Activated CD4-positive, alpha-beta T cell treated with anti-CD3 and anti-CD28 coated beads, Interleukin-2, amount 50 U/mL, for 4 hours (primary cell): ENCODE measurements at regions not wholly inside any gene's neighbourhood (a gene's known extent, or its start where the extent isn't known, plus 50 kb on each side); places are given as distances from the start of the nearest gene placed in this dataset.
"Not testable (repeated sequence)": the region's sequence is repeated elsewhere in the genome, so short reads cannot be mapped to it uniquely, and the experiment has no call there.

Source experiments
- DNase-seq, 2 experiments: peaks; one replicate each; pipeline ENCODE4 v3.0.0-alpha.2; 2020

GRCh38 chr6:144939921-144940320, 654.8 kb downstream of the UTRN start:
- DNase-seq: no peak

- no peak for DNase-seq
Measured at GRCh38 chr6:144944106-144944505, 659.0 kb downstream of the UTRN start.

DNA sequence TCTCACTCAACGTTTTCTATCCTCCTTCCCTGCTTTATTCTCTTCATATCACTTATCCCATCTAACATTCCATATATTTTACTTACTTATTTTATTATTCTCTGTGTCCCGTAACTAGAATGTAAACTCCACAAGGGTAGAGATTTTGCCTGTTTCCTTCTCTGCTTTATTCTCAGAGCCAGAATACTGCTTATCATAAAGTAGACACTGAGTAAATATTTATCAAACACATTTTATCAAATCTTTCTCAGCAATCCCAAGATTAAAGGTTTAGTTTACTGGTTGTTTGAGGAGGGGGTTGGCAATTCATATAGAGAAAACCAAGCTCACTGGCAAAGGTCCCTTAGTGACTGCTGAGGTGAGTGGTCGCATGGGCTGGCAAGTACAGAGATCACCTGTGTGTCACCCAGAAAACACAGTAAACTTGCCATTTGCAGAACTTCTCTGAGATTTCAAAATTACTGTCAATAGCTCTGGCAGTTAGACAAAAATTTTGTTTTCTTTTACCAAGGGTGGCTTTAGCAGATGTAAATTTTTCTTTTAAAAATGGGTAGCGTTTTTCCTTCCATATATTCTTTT, 662.4 kb downstream of the UTRN start:
- no peak for DNase-seq

DNA sequence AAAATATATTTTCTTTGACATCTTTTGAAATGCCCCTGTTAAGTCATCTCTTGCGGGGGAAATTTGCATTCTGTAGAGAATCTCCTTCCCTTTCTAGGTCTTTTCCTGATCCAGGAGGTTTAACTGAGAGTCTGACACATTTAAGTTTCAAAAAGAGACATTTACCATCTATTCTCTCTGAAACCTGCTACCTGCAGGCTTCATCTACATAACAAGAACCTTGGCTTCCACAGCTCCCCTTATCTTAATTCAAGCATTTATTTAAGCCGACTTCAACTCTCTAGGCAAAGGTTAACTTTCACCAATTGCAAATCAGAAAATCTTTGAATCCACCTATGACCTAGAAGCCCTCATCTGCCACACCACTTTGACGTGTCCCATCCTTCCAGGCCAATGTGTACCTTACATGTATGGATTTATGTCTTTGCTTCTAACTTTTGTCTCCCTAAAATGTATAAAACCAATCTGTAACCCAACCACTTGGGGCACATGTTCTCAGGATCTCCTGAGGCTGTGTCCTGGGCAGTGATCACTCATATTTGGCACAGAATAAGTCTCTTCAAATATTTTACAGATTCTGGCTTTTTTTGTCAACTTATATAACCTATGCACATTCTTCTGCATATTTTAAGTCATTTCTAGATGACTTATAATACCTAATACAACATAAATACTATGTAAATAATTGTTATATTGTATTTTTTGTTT, 666.7 kb downstream of the UTRN start:
- no peak for DNase-seq

- DNase-seq: no peak
Measured at GRCh38 chr6:144952456-144953240, 667.5 kb downstream of the UTRN start.

DNA sequence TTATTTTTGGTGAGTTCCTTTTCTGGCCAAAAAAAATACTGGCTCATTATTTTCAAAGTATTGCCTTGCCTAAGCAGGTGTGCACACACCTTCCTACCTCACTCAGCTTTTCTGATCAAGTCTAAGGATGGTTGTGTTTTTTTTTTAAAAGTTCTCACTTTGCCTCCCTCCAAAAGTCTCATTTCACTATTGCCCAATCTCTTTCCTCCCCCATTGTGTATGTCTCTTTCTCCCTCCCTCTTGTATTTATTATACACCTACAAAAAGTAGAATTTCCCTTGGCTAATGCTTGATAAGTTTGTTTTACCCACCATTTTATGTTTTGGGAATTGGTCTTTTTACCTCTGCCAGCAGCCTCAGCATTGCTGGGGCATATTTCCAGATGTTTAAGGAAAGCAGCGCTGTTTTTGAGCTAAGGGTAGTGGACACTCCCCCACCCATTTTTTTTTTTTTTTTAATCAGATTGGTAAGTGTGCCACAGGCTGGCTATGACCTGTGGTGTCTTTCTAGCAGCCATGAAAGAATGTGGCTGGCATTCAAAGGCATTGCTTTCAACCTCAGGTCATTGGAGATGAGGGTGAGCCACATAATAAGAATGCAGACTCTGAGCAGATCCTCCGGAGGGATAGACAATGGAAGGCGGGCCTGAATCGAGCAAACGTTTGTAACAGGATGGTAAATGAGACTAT, 668.6 kb downstream of the UTRN start:
- no peak for DNase-seq

DNA sequence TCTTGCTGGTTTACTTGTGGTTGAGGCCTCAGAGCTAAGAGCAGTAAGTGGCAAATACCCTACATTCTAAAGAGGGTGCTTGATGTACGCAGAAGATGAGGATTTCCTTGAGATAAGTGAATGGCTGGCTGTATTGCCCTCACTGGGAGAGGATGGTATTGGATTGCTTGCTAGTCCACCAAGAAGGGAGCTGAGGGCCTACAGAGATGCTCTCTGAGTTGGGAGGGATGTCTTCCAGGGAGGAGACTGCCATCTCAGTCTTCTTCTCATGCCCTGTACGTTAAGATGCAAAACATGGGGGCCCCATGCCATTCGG, 669.1 kb downstream of the UTRN start:
- no peak for DNase-seq

GRCh38 chr6:144955392-144955791, 670.3 kb downstream of the UTRN start:
- no peak for DNase-seq

- no peak for DNase-seq
Measured at GRCh38 chr6:144955859-144956258, 670.7 kb downstream of the UTRN start.

DNA sequence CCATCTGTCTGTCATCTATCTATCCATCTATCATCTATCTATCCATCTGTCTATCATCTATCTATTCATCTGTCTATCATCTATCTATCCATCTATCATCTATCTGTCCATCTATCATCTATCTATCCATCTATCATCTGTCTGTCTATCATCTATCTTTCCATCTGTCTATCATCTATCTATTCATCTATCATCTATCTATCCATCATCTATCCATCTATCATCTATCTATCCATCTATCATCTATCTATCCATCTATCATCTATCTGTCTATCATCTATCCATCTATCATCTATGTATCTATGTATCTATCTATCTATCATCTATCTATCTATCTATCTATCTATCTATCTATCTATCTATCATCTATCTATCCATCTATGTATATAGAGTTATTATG, 671.6 kb downstream of the UTRN start:
- DNase-seq: not testable (repeated sequence)

DNA sequence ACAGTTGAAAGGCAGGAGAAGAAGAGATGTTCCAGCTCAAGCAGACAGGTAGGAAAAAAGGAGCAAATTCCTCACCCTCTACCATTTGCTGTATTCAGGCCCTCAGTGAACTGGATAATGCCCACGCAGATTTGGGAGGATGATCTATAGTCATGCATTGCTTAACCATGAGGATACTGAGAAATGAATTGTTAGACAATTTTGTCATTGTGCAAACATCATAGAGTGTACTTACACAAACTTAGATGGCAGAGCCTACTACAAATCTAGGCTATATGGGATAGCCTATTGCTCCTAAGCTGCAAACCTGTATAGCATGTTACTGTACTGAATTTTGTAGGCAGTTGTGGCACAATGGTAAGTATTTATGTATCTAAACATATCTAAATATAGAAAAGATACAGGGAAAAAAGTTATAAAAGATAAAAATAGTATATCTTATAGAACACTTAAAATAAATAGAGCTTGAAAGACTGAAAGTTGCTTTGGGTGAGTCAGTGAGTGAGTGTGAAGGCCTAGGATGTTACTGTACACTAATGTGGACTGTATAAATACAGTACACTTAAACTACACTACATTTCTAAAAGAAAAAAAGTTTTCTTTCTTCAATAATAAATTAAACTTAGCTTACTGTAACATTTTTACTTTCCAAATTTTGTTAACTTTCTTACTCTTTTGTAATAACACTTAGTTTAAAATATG, 672.3 kb downstream of the UTRN start:
- DNase-seq: no peak

DNA sequence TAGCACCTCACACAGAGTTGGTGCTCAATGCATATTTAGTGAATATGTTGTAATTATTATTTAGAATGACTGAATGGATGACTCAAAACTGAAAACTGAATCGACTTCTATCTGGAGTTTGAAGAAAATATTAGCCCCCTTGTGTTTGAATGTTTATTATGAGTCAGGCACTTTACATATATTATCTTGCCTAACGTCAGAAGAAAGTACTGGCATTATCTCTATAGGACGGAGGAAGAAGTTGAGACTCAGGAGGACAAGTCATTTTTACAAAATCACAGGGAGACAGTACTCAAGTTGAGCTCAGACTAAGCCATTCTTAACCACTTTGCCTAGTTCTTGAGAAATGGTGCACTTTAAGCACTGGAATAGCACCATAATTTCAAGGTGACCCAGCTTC, 684.0 kb downstream of the UTRN start:
- DNase-seq: no peak

DNA sequence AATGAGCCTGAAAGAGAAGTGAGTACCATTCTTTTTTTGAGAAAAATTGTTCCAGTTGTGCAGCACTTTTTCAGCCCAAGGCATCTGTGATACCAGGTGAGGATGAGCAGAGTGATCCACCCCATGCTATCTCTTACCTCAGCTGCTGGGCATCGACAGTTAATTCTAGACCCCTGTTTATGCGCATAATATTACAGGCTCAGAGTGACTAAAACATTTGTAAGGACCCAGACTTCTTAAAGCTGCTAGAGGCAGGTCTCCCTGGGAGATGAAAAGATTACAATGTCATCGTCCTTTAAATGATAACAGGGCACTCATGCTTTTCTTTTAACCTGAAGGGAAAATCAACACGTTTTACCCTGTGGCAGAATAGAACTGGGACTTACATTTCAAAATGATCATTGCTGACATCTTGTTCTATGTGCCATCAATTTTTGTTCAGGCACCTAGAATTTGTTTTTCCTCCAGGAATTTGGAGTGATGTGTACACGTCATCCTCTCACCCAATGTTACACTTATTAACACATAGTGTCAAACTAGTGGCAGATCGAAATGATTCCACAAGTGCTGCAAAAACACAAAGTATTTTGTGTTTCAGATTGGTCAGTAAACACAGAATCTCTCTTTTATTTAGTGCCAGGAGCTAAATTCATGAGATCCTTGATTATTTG, 684.6 kb downstream of the UTRN start:
- DNase-seq: no peak

- not testable (repeated sequence) for DNase-seq
Measured at GRCh38 chr6:144977250-144977864, 692.2 kb downstream of the UTRN start.

GRCh38 chr6:144978208-144978607, 693.1 kb downstream of the UTRN start:
- DNase-seq: no peak

DNA sequence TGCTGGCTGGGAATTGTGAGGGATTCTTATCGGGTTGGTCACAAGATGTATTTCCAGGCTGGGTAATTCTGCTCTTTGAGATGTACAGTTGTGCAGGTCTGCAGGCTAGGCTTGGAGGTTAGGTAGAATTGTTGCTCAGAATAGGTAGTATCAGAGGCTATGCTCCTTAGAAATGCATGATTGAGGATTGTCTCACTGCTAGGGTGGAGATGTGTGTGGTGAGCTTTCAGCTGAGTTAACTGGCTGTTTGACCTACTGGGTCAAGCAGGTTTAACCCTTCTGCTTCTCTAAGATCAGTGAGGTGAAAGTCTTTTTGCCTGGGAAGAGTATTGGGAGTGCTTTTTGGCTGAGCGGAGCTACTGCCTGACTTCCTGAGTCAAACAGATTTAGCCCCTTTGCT, 701.1 kb downstream of the UTRN start:
- DNase-seq: no peak

DNA sequence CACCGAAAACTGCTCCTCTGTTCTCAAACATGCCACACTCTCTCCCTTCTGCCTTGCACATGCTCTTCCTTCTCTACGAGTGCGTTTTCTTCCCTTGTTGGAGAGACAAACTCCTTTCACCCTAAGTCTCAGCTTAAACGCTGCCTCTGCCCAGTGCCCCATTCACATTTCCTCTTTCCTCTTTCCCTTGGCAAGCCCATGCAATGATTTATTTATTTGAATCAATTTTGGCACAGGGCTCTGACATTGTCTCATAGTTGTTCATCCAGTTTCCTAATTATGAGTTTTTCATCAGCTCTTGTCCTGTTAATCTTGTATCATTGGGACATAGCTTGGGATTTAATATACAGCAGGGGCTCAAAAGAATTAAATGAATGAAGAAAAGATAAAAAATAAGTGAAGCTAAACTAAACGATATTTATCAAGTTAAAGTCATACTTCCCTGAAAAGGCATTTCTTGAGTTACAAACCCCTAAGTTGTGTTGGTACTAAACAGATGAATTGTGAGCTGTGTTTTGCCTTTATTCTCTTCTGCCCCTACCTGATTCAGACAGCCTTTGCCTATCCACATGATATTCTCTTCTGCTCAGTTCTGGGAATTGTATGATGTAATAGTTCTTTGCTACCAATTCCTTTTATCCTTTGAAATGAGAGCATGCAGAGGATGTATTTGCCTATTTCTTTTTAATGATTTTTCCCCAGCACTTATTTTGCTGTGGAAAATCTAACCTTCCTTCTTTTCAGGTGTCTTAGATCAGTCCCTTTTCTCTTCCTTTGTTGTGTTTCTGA, 704.4 kb downstream of the UTRN start:
- DNase-seq: no peak

DNA sequence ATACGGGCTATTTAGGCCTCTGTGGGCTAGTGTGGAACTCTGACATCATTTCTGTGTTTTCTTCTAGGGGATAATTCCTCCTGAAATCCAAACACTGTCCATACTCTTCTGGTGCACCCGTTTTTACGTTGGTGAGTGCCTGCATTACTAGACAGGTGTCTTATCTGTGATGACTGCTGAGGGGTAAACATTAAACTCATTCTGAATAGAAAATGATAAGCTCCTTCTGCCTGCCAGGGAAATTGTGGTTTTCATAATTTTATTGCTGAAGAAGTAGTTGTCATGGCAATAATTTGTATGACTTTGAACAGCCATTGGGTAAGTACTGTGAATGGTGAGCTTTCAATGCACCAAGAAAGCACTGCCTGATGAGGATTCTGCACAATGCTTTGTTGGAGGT, 705.6 kb downstream of the UTRN start:
- no peak for DNase-seq

DNA sequence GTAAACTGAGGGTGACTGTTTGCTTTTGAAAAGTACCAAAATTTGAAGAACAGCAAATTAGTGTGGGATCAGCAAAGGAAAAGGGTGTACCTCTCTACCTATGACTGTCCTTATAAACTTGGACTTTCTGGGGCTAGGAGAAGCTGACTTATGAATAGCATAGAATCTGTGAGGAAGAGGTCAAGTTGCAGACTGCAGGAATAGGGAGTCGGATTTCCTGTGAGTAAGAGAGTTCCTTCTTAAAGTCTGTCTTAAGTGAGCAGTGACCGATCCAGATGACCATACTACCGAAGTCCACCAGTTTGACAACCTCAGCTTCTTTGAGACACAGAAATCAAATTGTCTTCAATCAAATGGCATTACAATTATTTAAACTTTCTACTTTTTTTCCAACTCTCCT, 708.7 kb downstream of the UTRN start:
- DNase-seq: no peak

DNA sequence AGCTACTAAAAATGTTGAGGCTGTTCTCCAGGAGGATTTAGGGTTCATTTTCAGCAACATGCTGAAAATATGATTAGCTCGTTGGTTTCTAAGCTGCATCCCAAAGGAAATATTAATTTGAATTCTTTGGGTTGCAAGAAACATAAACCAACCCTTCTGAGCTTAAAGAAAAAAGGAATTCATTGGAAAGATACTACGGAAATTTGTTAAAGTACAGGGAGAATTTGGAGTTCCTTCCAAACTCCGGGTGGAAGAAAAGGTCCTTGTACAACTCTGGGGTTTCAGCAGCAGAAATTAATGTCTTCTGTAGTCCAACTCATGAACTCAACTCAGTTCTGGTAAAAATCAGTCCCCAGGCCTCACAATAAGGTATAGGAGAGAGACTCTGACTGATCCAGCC, 712.9 kb downstream of the UTRN start:
- DNase-seq: no peak

GRCh38 chr6:144999127-144999526, 714.0 kb downstream of the UTRN start:
- DNase-seq: no peak
